Sciatic nerve (tissue), 2 donors: ENCODE measurements at regions not wholly inside any gene's neighbourhood (a gene's known extent, or its start where the extent isn't known, plus 50 kb on each side); places are given as distances from the start of the nearest gene placed in this dataset.

Experiments
- ATAC-seq: fragments of 200-7000 bp; cut with Tn5 transposase; one replicate; pipeline ENCODE4 v1.9.1; 2020; ENCODE audit warnings: mild to moderate bottlenecking, moderate library complexity
- DNase-seq: peaks from one replicate; pipeline ENCODE4 v3.0.0-alpha.2; 2020; ENCODE audit warnings: low spot score
- intact Hi-C: fragments of 100-400 bp; cut with DNase I; formaldehyde crosslinking; loops from one replicate; pipeline ENCODE4 v1.14.2; 2022
- donor health status: DM: no; HTN: no; CAD: no.
- donor health status: DM: no; HTN: no; CAD: no.

- ATAC-seq = peak; percentile 8
- intact Hi-C loops = no loop called here
- no peak for DNase-seq
Measured at GRCh38 chr9:96027251-96028131, 152.0 kb downstream of the ERCC6L2 start.

GRCh38 chr9:96026655-96027213 lies 151.2 kb downstream of the ERCC6L2 start:
- DNase-seq (no peak), ATAC-seq (no peak)
- intact Hi-C loops = no loop called here

- intact Hi-C loops = no loop called here
- no peak for DNase-seq
- peak; percentile 21 for ATAC-seq
Measured at GRCh38 chr9:96025995-96026602, 150.6 kb downstream of the ERCC6L2 start.

- DNase-seq = no peak
- ATAC-seq = no peak
- intact Hi-C loops = no loop called here
Measured at GRCh38 chr9:96023486-96023885, 148.0 kb downstream of the ERCC6L2 start.

GRCh38 chr9:96022445-96023051 lies 147.1 kb downstream of the ERCC6L2 start:
- ATAC-seq = peak; percentile 82
- no peak for DNase-seq
- intact Hi-C loops = no loop called here

GRCh38 chr9:96021551-96022444 lies 146.3 kb downstream of the ERCC6L2 start:
- ATAC-seq (peak; percentile 55), DNase-seq (peak; percentile 68)
- intact Hi-C loops = no loop called here

GRCh38 chr9:96020792-96021550 lies 145.5 kb downstream of the ERCC6L2 start:
- peak; percentile 66 for ATAC-seq
- intact Hi-C loops = no loop called here
- DNase-seq = peak; percentile 73

GRCh38 chr9:96020300-96020791 lies 144.9 kb downstream of the ERCC6L2 start:
- ATAC-seq = no peak
- DNase-seq = no peak
- intact Hi-C loops = no loop called here
